Peyer's patch (tissue), 4 donors: ENCODE measurements at regions not wholly inside any gene's neighbourhood (a gene's known extent, or its start where the extent isn't known, plus 50 kb on each side); places are given as distances from the start of the nearest gene placed in this dataset.

ENCODE experiments used
- POLR2A ChIP-seq, 2 donors: fragments of 450-650 bp; IDR thresholded peaks; one replicate each; pipeline ENCODE4 v1.5.1; 2017; ENCODE audit warnings: antibody characterized with exemption in 2 of 2, mild to moderate bottlenecking in 2 of 2, moderate library complexity in 2 of 2
- TF ChIP-seq, protein P1 (sequence below), 6 experiments: fragments of 450-650 bp in 4 of 6; fragments of 200-600 bp in 2 of 6; sonication (generic) in 1 of 6; IDR thresholded peaks; one replicate each; pipeline ENCODE4 v1.5.1; 2017 to 2019; ENCODE audit warnings: antibody characterized with exemption in 6 of 6, mild to moderate bottlenecking in 3 of 6, moderate library complexity in 1 of 6

DNA sequence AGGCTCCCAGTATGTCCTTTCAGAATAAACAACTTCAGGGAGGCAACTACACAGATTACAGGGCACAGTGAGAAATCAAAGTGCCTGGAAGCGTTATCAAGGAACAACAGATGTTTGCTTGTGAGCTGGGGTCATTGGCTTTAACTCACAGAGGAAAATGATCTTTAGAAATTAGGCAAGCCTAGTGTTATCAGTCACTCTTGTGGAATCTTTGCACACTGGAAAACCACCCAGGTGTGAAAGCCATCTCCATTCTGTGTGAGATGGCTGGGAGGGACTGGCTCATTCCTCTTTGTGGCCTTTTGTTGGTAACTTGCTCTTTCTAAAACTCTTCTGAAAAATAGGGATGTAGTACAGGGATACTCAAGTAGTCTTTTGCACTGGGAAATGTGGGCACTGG, 716.0 kb downstream of the XPNPEP1 start:
- no peak for TF ChIP-seq POLR2A (IDR thresholded peaks at IDR 0.05)
- TF ChIP-seq, protein P1, sequence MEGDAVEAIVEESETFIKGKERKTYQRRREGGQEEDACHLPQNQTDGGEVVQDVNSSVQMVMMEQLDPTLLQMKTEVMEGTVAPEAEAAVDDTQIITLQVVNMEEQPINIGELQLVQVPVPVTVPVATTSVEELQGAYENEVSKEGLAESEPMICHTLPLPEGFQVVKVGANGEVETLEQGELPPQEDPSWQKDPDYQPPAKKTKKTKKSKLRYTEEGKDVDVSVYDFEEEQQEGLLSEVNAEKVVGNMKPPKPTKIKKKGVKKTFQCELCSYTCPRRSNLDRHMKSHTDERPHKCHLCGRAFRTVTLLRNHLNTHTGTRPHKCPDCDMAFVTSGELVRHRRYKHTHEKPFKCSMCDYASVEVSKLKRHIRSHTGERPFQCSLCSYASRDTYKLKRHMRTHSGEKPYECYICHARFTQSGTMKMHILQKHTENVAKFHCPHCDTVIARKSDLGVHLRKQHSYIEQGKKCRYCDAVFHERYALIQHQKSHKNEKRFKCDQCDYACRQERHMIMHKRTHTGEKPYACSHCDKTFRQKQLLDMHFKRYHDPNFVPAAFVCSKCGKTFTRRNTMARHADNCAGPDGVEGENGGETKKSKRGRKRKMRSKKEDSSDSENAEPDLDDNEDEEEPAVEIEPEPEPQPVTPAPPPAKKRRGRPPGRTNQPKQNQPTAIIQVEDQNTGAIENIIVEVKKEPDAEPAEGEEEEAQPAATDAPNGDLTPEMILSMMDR (IDR thresholded peaks at IDR 0.05): no peak
